Left lung (tissue), 4 donors: ENCODE measurements at regions not wholly inside any gene's neighbourhood (a gene's known extent, or its start where the extent isn't known, plus 50 kb on each side); places are given as distances from the start of the nearest gene placed in this dataset.
A peak's percentile ranks its signal among the peaks of the same experiment; 100 is the strongest.

Source experiments
- ATAC-seq: fragments of 200-7000 bp; cut with Tn5 transposase; one replicate; pipeline ENCODE4 v1.9.1; 2020; ENCODE audit warnings: moderate library complexity
- DNase-seq, 4 donors: peaks; one replicate each; pipeline ENCODE4 v3.0.0-alpha.2; 2013 to 2020
- H3K27ac ChIP-seq, 2 donors: fragments of 200-600 bp; sonication (generic) in 1 of 2; one replicate each; pipeline versions ENCODE4 v1.5.0 to v1.8.0; 2020 to 2021
- H3K27me3 ChIP-seq, 2 donors: fragments of 200-600 bp; sonication (generic) in 1 of 2; one replicate each; pipeline versions ENCODE4 v1.5.0 to v1.8.0; 2020 to 2021
- H3K36me3 ChIP-seq, 2 donors: fragments of 200-600 bp; sonication (generic) in 1 of 2; one replicate each; pipeline versions ENCODE4 v1.5.0 to v1.8.0; 2020 to 2021
- H3K4me1 ChIP-seq, 2 donors: fragments of 200-600 bp; one replicate each; pipeline ENCODE4 v1.8.0; 2021
- H3K4me3 ChIP-seq, 2 donors: fragments of 200-600 bp; sonication (generic) in 1 of 2; one replicate each; pipeline versions ENCODE4 v1.5.0 to v1.8.0; 2020 to 2021; ENCODE audit warnings: mild to moderate bottlenecking in 1 of 2
- H3K9me3 ChIP-seq, 2 donors: fragments of 200-600 bp; sonication (generic) in 1 of 2; one replicate each; pipeline versions ENCODE4 v1.5.0 to v1.8.0; 2020 to 2021
- intact Hi-C, 2 donors: fragments of 100-400 bp; cut with DNase I; formaldehyde crosslinking; loops; one replicate each; pipeline versions ENCODE4 v1.11.2 to v1.14.2; 2022
- TF ChIP-seq, protein P1 (sequence below), 2 donors: fragments of 200-600 bp; sonication (generic) in 1 of 2; IDR thresholded peaks; one replicate each; pipeline versions ENCODE4 v1.5.0 to v1.8.0; 2021; ENCODE audit warnings: antibody characterized with exemption in 2 of 2
- donor health status: DM: no; HTN: yes; CAD: no.
- donor health status: DM: no; HTN: no; CAD: no.

DNA sequence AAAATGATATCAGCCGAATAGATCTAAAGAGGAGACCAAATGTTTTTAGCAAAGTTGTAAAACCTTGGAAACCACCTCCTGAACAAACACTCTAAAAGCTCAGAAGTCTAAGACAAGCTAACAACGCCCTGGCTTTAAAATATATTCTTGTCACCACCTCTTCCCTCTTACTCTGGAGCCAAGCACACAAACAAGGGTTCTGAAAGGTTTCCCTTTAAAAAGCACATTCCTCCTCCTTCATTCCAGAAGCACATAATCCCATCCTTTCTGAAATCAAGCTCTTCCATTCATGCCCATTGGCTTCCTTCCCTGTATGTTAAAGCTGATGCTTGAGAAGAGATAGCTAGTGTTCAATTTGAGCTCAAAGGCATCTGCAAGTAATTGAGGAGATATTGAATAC lies 382.0 kb downstream of the LNPK start:
- Histone ChIP-seq H3K27ac (no peak overlapping the region), H3K27me3 (no peaks in the 10 kb centered on the region), H3K4me3 (no peak overlapping the region), H3K36me3 (no peaks in the 10 kb centered on the region), H3K9me3 (no peaks in the 10 kb centered on the region), H3K4me1 (no peaks in the 10 kb centered on the region)
- no peak for ATAC-seq
- no peak for DNase-seq
- TF ChIP-seq, protein P1, sequence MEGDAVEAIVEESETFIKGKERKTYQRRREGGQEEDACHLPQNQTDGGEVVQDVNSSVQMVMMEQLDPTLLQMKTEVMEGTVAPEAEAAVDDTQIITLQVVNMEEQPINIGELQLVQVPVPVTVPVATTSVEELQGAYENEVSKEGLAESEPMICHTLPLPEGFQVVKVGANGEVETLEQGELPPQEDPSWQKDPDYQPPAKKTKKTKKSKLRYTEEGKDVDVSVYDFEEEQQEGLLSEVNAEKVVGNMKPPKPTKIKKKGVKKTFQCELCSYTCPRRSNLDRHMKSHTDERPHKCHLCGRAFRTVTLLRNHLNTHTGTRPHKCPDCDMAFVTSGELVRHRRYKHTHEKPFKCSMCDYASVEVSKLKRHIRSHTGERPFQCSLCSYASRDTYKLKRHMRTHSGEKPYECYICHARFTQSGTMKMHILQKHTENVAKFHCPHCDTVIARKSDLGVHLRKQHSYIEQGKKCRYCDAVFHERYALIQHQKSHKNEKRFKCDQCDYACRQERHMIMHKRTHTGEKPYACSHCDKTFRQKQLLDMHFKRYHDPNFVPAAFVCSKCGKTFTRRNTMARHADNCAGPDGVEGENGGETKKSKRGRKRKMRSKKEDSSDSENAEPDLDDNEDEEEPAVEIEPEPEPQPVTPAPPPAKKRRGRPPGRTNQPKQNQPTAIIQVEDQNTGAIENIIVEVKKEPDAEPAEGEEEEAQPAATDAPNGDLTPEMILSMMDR (IDR thresholded peaks at IDR 0.05): no peak
- intact Hi-C loops: no loop called here

DNA sequence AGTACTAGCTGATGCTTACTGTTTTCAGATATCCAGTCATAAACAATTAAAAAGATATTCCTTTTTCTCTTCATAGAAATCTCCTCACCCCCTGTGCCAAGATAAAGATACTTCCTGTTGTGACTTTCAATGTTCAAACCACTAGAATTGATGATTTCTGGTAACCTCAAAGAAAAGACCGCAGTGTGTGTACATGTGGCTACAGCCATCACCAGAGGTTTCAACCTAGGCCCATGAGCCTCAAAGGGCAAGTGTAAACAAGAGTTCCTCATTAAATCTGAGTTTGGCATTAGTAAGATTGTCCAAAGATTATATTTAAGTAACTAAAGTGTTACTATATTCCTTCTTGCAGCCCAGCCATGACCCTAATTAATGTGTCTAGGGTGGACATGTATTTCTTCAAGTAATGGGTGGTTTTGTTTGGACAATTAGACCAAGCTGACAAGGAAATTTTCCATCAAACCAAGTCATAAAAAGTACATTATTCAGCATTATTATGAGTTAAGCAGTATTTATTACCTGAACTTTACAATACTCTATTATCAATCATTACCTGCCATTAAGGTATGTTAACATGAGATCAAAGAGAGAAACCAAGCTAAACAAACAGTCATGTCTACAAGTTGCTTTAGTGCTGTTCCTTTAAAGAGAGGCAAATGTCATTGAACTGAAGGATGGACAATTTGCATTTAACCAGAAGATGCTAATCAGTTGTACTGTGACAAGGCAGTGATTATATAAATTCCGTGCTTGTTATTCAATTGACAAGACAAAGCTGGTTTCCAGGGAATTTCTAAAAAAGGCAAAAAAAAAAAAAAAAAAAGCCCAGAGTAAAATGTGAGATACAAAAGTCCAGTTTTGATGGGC lies 382.7 kb downstream of the LNPK start:
- no peaks in the 10 kb centered on the region for H3K4me1 ChIP-seq
- no peaks in the 10 kb centered on the region for H3K36me3 ChIP-seq
- H3K4me3 ChIP-seq: no peak overlapping the region
- ATAC-seq (no peak), DNase-seq (no peak)
- no peaks in the 10 kb centered on the region for H3K27me3 ChIP-seq
- TF ChIP-seq, protein P1 (IDR thresholded peaks at IDR 0.05): no peak
- intact Hi-C loops: no loop called here
- no peaks in the 10 kb centered on the region for H3K9me3 ChIP-seq
- no peak overlapping the region for H3K27ac ChIP-seq

DNA sequence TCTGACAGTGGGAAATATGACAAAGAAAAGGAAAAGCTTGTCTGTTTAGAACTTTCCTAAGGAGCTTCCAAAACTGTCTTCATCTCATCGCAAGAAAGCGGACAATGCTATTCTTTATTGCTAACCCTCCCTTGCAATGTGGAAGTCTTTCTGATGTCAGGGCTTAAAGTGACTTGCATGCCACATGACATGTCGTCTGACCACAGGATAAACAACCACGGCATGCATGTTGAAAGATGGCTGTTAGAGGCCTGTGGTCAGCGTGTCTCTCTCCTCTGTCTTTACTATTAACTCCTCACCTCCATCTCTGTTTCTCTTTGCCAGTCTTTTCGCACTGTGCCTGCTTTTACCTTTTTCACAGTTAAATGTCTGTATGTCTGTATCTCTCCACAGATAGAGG lies 389.8 kb downstream of the LNPK start:
- DNase-seq (no peak), ATAC-seq (no peak)
- Histone ChIP-seq H3K4me1 (no peaks in the 10 kb centered on the region), H3K4me3 (no peak overlapping the region), H3K36me3 (no peaks in the 10 kb centered on the region), H3K9me3 (no peaks in the 10 kb centered on the region), H3K27ac (no peak overlapping the region), H3K27me3 (no peaks in the 10 kb centered on the region)
- TF ChIP-seq, protein P1 (IDR thresholded peaks at IDR 0.05): no peak
- intact Hi-C loops: no loop called here

DNA sequence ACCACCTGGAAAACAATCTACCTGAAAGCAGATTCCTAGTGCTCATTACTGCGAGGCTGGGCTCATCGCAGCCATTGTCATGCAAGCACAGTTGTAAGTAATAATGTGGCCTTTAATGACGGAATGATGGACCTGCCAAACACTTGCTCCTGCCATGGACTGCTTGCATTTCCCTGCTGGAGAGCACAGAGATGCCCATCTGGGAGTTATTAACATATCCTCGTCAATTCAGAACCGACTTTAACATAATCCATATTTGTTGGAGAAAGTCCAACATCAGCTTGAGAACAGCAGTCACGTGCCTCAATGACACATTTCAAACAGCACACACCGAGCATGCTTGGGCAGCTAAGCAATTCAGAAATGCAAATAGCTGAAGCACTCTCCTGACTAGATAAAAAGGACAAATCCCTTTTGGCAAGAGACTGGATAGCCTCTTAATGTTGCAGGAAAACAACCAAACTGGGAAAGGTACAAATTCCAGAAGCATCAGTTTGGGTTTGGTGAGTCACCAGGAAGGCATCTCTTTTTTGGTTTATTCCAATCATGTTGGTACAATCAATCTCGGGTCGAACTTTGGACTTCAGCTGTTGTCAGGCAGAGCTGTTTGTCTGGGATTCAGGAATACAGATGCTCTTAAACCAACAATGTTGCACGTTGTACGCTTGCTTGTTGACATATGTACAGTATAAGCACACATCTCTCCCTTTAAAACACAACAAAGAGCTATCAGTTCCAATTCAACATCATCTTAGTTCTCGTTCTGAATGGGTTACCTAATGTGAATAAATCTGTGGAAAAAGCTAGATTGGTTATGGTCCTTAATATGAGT lies 395.8 kb downstream of the LNPK start:
- no peak overlapping the region for H3K4me3 ChIP-seq
- no peaks in the 10 kb centered on the region for H3K27me3 ChIP-seq
- H3K36me3 ChIP-seq: no peaks in the 10 kb centered on the region
- no peak overlapping the region for H3K27ac ChIP-seq
- ATAC-seq: no peak
- TF ChIP-seq, protein P1 (IDR thresholded peaks at IDR 0.05): no peak
- H3K4me1 ChIP-seq: no peaks in the 10 kb centered on the region
- intact Hi-C loops: no loop called here
- DNase-seq: peak in 3 of 4 donors; percentile 4 to 32 (median 23)
- no peaks in the 10 kb centered on the region for H3K9me3 ChIP-seq

DNA sequence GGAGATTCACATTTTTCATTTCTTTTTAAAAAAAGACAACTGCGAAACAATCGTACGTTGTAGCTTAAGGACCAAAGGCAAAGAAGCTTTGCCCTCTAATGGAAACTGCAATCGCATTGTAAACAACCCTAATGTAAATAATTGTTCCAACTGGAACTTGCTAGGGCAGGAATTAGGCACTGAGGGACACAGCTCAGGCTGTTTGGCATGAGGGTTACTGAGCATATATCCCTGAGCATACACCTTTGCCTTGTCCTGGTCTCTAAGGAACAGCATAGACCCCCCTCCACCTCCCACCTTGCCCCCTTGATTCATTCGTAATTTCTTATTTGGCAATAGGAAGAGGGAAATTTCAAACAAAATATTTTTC lies 396.4 kb downstream of the LNPK start:
- TF ChIP-seq, protein P1 (IDR thresholded peaks at IDR 0.05): no peak
- Histone ChIP-seq H3K9me3 (no peaks in the 10 kb centered on the region), H3K4me1 (no peaks in the 10 kb centered on the region), H3K27me3 (no peaks in the 10 kb centered on the region), H3K27ac (no peak overlapping the region), H3K36me3 (no peaks in the 10 kb centered on the region), H3K4me3 (no peak overlapping the region)
- intact Hi-C loops: no loop called here
- ATAC-seq (no peak), DNase-seq (no peak)
